A549 (cell line): ENCODE measurements at regions not wholly inside any gene's neighbourhood (a gene's known extent, or its start where the extent isn't known, plus 50 kb on each side); places are given as distances from the start of the nearest gene placed in this dataset.

Source experiments
- ATAC-seq, 2 experiments: fragments of 200-7000 bp in 1 of 2; fragments of >200 bp in 1 of 2; cut with Nextera tagmentation in 1 of 2; cut with Tn5 transposase in 1 of 2; 3 replicates each; pipeline versions ENCODE4 v1.8.0 to v1.9.1; 2018 to 2020; ENCODE audit warnings: mild to moderate bottlenecking in 1 of 2, moderate library complexity in 1 of 2
- CTCF ChIA-PET: fragments of 300-600 bp; sonication (Branson Sonifier 250); formaldehyde crosslinking; extraction: SDS; loops from one replicate; lab custom pipeline; 2021; ENCODE audit warnings: antibody characterized with exemption, inconsistent platforms; lab: Yijun Ruan, JAX
- POLR2A ChIA-PET: fragments of 350-600 bp; formaldehyde crosslinking; extraction: SDS; loops from one replicate; lab custom pipeline; 2021; ENCODE audit warnings: antibody characterized with exemption, inconsistent platforms; lab: Yijun Ruan, JAX
- DNase-seq, 2 experiments: peaks; one replicate each; pipeline versions ENCODE4 v3.0.0 to v3.0.0-alpha.2; 2011 to 2016; ENCODE audit warnings: low read depth in 1 of 2, low spot score in 1 of 2
- FAIRE-seq: peaks from 2 replicates; lab custom pipeline; 2011; peaks lifted over from hg19 to GRCh38; lab: Jason Lieb, UNC
- H3K27ac ChIP-seq, 2 experiments: fragments of >200 bp; sonication (Bioruptor Twin); formaldehyde crosslinking; 3 replicates each; pipeline ENCODE4 v1.5.1; 2016 to 2017
- H3K4me1 ChIP-seq: fragments of >200 bp; sonication (Bioruptor Twin); formaldehyde crosslinking; 3 replicates; pipeline ENCODE4 v1.6.1; 2016
- H3K4me2 ChIP-seq: fragments of >200 bp; sonication (Bioruptor Twin); formaldehyde crosslinking; 3 replicates; pipeline ENCODE4 v1.6.1; 2016
- H3K4me3 ChIP-seq: fragments of >200 bp; sonication (Bioruptor Twin); formaldehyde crosslinking; 3 replicates; pipeline ENCODE4 v1.5.1; 2016
- H3K9me3 ChIP-seq: fragments of >200 bp; sonication (Bioruptor Twin); formaldehyde crosslinking; 3 replicates; pipeline ENCODE4 v1.6.1; 2016
- CBX2 ChIP-seq: fragments of 200-600 bp; sonication (generic); IDR thresholded peaks from 2 replicates; pipeline ENCODE4 v1.6.1; 2016; ENCODE audit warnings: low read depth, mild to moderate bottlenecking, borderline replicate concordance
- CHD2 ChIP-seq: fragments of 150-350 bp; IDR thresholded peaks from 2 replicates; pipeline ENCODE4 v1.6.1; 2014; ENCODE audit warnings: low read length; ENCODE audit not compliant: partially characterized antibody
- EHMT2 ChIP-seq: fragments of 200-600 bp; sonication (generic); IDR thresholded peaks from 2 replicates; pipeline ENCODE4 v1.6.1; 2016; ENCODE audit warnings: antibody characterized with exemption, low read depth, mild to moderate bottlenecking, moderate library complexity
- FOSB ChIP-seq: fragments of 250-450 bp; sonication (Bioruptor Pico); IDR thresholded peaks from 2 replicates; pipeline ENCODE4 v1.5.0; 2020; ENCODE audit warnings: mild to moderate bottlenecking, moderate library complexity
- HOXB5 ChIP-seq: fragments of 250-450 bp; sonication (Bioruptor Pico); IDR thresholded peaks from 2 replicates; pipeline ENCODE4 v1.5.0; 2020; ENCODE audit warnings: mild to moderate bottlenecking, moderate library complexity
- JUN ChIP-seq, 2 experiments: fragments of >200 bp; sonication (Bioruptor Twin); formaldehyde crosslinking; IDR thresholded peaks; 2 replicates in 1 of 2; 3 replicates in 1 of 2; pipeline ENCODE4 v1.6.1; 2016 to 2017
- KDM5A ChIP-seq: fragments of 200-600 bp; sonication (generic); IDR thresholded peaks from 2 replicates; pipeline ENCODE4 v1.6.1; 2016; ENCODE audit warnings: antibody characterized with exemption, mild to moderate bottlenecking
- MAFK ChIP-seq: fragments of 450-650 bp; IDR thresholded peaks from 2 replicates; pipeline ENCODE4 v1.6.1; 2014; ENCODE audit not compliant: partially characterized antibody
- MYC ChIP-seq: IDR thresholded peaks from 2 replicates; pipeline ENCODE4 v1.6.1; 2012; ENCODE audit warnings: mild to moderate bottlenecking, inconsistent platforms, low read length, improper control_type of control experiment, borderline replicate concordance
- NR3C1 ChIP-seq: fragments of >200 bp; sonication (Bioruptor Twin); formaldehyde crosslinking; IDR thresholded peaks from 3 replicates; pipeline ENCODE4 v1.6.1; 2017
- PHF8 ChIP-seq: fragments of 200-600 bp; sonication (generic); IDR thresholded peaks from 2 replicates; pipeline ENCODE4 v1.6.1; 2016; ENCODE audit warnings: low read depth, mild to moderate bottlenecking, antibody characterized with exemption, moderate library complexity, borderline replicate concordance
- POLR2AphosphoS2 ChIP-seq: conservative IDR thresholded peaks from 2 replicates; pipeline ENCODE4 v1.6.1; 2012; ENCODE audit warnings: low read length, improper control_type of control experiment, inconsistent platforms
- SMC3 ChIP-seq: fragments of >200 bp; sonication (Bioruptor Twin); formaldehyde crosslinking; IDR thresholded peaks from 3 replicates; pipeline ENCODE4 v1.6.1; 2018; ENCODE audit warnings: inconsistent platforms
- TFCP2L1 ChIP-seq: fragments of 250-450 bp; sonication (Bioruptor Pico); IDR thresholded peaks from 2 replicates; pipeline ENCODE4 v1.5.0; 2021; ENCODE audit warnings: mild to moderate bottlenecking
- TP53 ChIP-seq: fragments of 250-450 bp; sonication (Bioruptor Pico); IDR thresholded peaks from 2 replicates; pipeline ENCODE4 v1.5.0; 2021; ENCODE audit warnings: mild to moderate bottlenecking, moderate library complexity
- ZFP36 ChIP-seq: fragments of 450-650 bp; IDR thresholded peaks from 2 replicates; pipeline ENCODE4 v1.6.1; 2014; ENCODE audit warnings: borderline replicate concordance; ENCODE audit not compliant: partially characterized antibody
- WGBS: methylation state at CpG from one replicate; pipeline ENCODE4 v1.1.6; 2017; ENCODE audit errors: missing lambda C conversion rate; 5-methylcytosine and 5-hydroxymethylcytosine counted together
- TF ChIP-seq, protein P1 (sequence below): fragments of >200 bp; sonication (Bioruptor Twin); formaldehyde crosslinking; IDR thresholded peaks from 3 replicates; pipeline ENCODE4 v1.6.1; 2016
- TF ChIP-seq, protein P2 (sequence below): IDR thresholded peaks from 2 replicates; pipeline ENCODE4 v1.6.1; 2012; ENCODE audit warnings: low read depth, borderline replicate concordance
- TF ChIP-seq, protein P3 (sequence below): fragments of 150-350 bp; IDR thresholded peaks from 2 replicates; pipeline ENCODE4 v1.6.1; 2014; ENCODE audit warnings: low read depth, mild to moderate bottlenecking, low read length
- TF ChIP-seq, protein P4 (sequence below): fragments of 250-450 bp; sonication (Bioruptor Pico); IDR thresholded peaks from 2 replicates; pipeline ENCODE4 v1.5.0; 2021; ENCODE audit warnings: mild to moderate bottlenecking, moderate library complexity, borderline replicate concordance
- TF ChIP-seq, protein P5 (sequence below): fragments of 250-450 bp; sonication (Bioruptor Pico); IDR thresholded peaks from 2 replicates; pipeline ENCODE4 v1.5.0; 2020; ENCODE audit warnings: low read depth, mild to moderate bottlenecking, moderate library complexity
- TF ChIP-seq, protein P6 (sequence below): IDR thresholded peaks from 2 replicates; pipeline ENCODE4 v1.6.1; 2012

DNA sequence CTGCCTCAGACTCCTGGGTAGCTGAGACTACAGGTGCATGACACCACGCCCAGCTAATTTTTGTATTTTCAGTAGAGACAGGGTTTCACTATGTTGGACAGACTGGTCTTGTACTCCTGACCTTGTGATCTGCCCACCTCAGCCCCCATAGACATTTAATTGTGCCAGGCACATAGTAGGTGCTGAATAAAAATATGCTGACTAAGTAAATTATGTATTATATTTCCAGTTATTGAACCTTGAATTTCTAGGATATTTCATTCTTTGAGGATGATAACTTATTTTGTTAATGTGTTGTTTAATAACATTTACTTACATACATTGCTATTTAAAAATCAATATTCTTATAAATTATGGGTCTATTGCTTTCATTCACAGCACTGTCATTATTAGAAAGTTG is 190.4 kb upstream of the LRRTM4 start:
- FAIRE-seq (no peak), ATAC-seq (no peak), DNase-seq (no peak)
- Histone ChIP-seq H3K27ac (no peak overlapping the region), H3K9me3 (0 out of 3 replicates have a peak, but pooled peaks cover 6% of the 10 kb centered on the region), H3K4me3 (no peak overlapping the region), H3K4me2 (no peak overlapping the region), H3K4me1 (no peaks in the 10 kb centered on the region)
- CTCF ChIA-PET, result no interaction called here
- TF ChIP-seq MAFK (peak; percentile 96), TFCP2L1 (no peak)
- POLR2A ChIA-PET, result no interaction called here
- 13% methylated on average over 1 of the region's 1 CpG for WGBS

DNA sequence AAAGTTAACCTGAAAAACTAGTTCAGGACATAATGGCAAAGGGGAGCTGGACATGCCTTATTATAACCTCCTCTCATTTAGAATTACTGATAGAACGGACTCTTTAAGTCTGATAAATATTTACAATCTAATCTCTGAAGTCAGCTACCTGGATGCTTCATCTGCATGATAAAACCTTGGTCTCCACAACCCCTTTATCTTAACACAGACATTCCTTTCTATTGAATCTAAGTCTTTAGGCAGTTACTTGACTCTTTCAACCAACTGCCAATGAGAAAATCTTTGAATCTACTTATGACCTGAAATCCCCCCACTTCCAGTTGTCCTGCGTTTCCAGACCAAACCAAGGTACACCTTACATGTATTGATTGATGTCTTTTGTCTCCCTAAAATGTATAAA is 191.2 kb upstream of the LRRTM4 start:
- 0 out of 3 replicates have a peak, but pooled peaks cover 4% of the 10 kb centered on the region for H3K9me3 ChIP-seq
- TF ChIP-seq, protein P1, sequence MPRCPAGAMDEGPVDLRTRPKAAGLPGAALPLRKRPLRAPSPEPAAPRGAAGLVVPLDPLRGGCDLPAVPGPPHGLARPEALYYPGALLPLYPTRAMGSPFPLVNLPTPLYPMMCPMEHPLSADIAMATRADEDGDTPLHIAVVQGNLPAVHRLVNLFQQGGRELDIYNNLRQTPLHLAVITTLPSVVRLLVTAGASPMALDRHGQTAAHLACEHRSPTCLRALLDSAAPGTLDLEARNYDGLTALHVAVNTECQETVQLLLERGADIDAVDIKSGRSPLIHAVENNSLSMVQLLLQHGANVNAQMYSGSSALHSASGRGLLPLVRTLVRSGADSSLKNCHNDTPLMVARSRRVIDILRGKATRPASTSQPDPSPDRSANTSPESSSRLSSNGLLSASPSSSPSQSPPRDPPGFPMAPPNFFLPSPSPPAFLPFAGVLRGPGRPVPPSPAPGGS, result no peak
- TF ChIP-seq SMC3 (no peak), CBX2 (no peak), KDM5A (no peak), PHF8 (no peak), CHD2 (no peak), FOSB (CRISPR knock-in tag) (no peak), POLR2AphosphoS2 (no peak), ZFP36 (no peak), EHMT2 (no peak), JUN (IDR thresholded peaks at IDR 0.05) (no peak), MYC (no peak), HOXB5 (CRISPR knock-in tag) (no peak), NR3C1 (no peak), TP53 (no peak)
- TF ChIP-seq, protein P2, sequence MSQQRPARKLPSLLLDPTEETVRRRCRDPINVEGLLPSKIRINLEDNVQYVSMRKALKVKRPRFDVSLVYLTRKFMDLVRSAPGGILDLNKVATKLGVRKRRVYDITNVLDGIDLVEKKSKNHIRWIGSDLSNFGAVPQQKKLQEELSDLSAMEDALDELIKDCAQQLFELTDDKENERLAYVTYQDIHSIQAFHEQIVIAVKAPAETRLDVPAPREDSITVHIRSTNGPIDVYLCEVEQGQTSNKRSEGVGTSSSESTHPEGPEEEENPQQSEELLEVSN, result no peak
- TF ChIP-seq, protein P3, sequence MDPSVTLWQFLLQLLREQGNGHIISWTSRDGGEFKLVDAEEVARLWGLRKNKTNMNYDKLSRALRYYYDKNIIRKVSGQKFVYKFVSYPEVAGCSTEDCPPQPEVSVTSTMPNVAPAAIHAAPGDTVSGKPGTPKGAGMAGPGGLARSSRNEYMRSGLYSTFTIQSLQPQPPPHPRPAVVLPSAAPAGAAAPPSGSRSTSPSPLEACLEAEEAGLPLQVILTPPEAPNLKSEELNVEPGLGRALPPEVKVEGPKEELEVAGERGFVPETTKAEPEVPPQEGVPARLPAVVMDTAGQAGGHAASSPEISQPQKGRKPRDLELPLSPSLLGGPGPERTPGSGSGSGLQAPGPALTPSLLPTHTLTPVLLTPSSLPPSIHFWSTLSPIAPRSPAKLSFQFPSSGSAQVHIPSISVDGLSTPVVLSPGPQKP, result no peak
- TF ChIP-seq, protein P4, sequence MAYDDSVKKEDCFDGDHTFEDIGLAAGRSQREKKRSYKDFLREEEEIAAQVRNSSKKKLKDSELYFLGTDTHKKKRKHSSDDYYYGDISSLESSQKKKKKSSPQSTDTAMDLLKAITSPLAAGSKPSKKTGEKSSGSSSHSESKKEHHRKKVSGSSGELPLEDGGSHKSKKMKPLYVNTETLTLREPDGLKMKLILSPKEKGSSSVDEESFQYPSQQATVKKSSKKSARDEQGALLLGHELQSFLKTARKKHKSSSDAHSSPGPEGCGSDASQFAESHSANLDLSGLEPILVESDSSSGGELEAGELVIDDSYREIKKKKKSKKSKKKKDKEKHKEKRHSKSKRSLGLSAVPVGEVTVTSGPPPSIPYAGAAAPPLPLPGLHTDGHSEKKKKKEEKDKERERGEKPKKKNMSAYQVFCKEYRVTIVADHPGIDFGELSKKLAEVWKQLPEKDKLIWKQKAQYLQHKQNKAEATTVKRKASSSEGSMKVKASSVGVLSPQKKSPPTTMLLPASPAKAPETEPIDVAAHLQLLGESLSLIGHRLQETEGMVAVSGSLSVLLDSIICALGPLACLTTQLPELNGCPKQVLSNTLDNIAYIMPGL (CRISPR knock-in tag), result no peak
- TF ChIP-seq, protein P5, sequence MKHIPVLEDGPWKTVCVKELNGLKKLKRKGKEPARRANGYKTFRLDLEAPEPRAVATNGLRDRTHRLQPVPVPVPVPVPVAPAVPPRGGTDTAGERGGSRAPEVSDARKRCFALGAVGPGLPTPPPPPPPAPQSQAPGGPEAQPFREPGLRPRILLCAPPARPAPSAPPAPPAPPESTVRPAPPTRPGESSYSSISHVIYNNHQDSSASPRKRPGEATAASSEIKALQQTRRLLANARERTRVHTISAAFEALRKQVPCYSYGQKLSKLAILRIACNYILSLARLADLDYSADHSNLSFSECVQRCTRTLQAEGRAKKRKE, result no peak
- TF ChIP-seq, protein P6, sequence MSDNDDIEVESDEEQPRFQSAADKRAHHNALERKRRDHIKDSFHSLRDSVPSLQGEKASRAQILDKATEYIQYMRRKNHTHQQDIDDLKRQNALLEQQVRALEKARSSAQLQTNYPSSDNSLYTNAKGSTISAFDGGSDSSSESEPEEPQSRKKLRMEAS, result no peak
- TF ChIP-seq, all 56 proteins: peak for 0
- no peak overlapping the region for H3K4me3 ChIP-seq
- H3K27ac ChIP-seq, result no peak overlapping the region
- H3K4me2 ChIP-seq, result no peak overlapping the region
- DNase-seq (no peak), FAIRE-seq (no peak), ATAC-seq (no peak)
- WGBS, result 1% methylated on average over 2 of the region's 2 CpGs
- CTCF ChIA-PET, result no interaction called here
- POLR2A ChIA-PET, result no interaction called here
- H3K4me1 ChIP-seq, result no peaks in the 10 kb centered on the region
